ENCODE measurements at regions not wholly inside any gene's neighbourhood (a gene's known extent, or its start where the extent isn't known, plus 50 kb on each side); places are given as distances from the start of the nearest gene placed in this dataset.
A peak's percentile ranks its signal among the peaks of the same experiment; 100 is the strongest.

GRCh38 chr4:189032606-189033338, 893.5 kb downstream of the TRIML1 start:
- DNase-seq (ENCODE audit: low read depth): no peak

- DNase-seq (ENCODE audit: low read depth): no peak
Measured at GRCh38 chr4:189033801-189034347, 894.6 kb downstream of the TRIML1 start.

- no peak for DNase-seq (ENCODE audit: low read depth)
Measured at GRCh38 chr4:189035091-189035490, 895.9 kb downstream of the TRIML1 start.

- DNase-seq (ENCODE audit: low read depth): no peak
Measured at GRCh38 chr4:189035654-189036053, 896.4 kb downstream of the TRIML1 start.

GRCh38 chr4:189036906-189037305, 897.7 kb downstream of the TRIML1 start:
- no peak for DNase-seq (ENCODE audit: low read depth)

- no peak for DNase-seq (ENCODE audit: low read depth)
Measured at GRCh38 chr4:189046642-189047041, 894.0 kb upstream of the FRG1 start.

GRCh38 chr4:189048119-189048518, 892.6 kb upstream of the FRG1 start:
- DNase-seq (ENCODE audit: low read depth): no peak

- DNase-seq (ENCODE audit: low read depth): no peak
Measured at GRCh38 chr4:189049682-189050081, 891.0 kb upstream of the FRG1 start.

GRCh38 chr4:189050643-189051042, 890.0 kb upstream of the FRG1 start:
- no peak for DNase-seq (ENCODE audit: low read depth)

GRCh38 chr4:189053621-189054020, 887.1 kb upstream of the FRG1 start:
- DNase-seq (ENCODE audit: low read depth): no peak

- peak; percentile 12 for DNase-seq (ENCODE audit: low read depth)
Measured at GRCh38 chr4:189060104-189060503, 880.6 kb upstream of the FRG1 start.

- DNase-seq (ENCODE audit: low read depth): no peak
Measured at GRCh38 chr4:189062047-189062820, 878.4 kb upstream of the FRG1 start.

- DNase-seq (ENCODE audit: low read depth): no peak
Measured at GRCh38 chr4:189069772-189070171, 870.9 kb upstream of the FRG1 start.

GRCh38 chr4:189071241-189071640, 869.4 kb upstream of the FRG1 start:
- DNase-seq (ENCODE audit: low read depth): no peak

GRCh38 chr4:189073739-189074138, 866.9 kb upstream of the FRG1 start:
- DNase-seq (ENCODE audit: low read depth): no peak

- no peak for DNase-seq (ENCODE audit: low read depth)
Measured at GRCh38 chr4:189081826-189082225, 858.8 kb upstream of the FRG1 start.

- DNase-seq (ENCODE audit: low read depth): no peak
Measured at GRCh38 chr4:189083769-189084168, 856.9 kb upstream of the FRG1 start.

- DNase-seq (ENCODE audit: low read depth): no peak
Measured at GRCh38 chr4:189084671-189085070, 856.0 kb upstream of the FRG1 start.

- DNase-seq (ENCODE audit: low read depth): no peak
Measured at GRCh38 chr4:189087971-189088370, 852.7 kb upstream of the FRG1 start.

GRCh38 chr4:189088780-189089179, 851.9 kb upstream of the FRG1 start:
- DNase-seq (ENCODE audit: low read depth): no peak

- peak; percentile 3 for DNase-seq (ENCODE audit: low read depth)
Measured at GRCh38 chr4:189090174-189090814, 850.4 kb upstream of the FRG1 start.

- DNase-seq (ENCODE audit: low read depth): no peak
Measured at GRCh38 chr4:189092581-189092980, 848.1 kb upstream of the FRG1 start.

GRCh38 chr4:189096108-189096507, 844.6 kb upstream of the FRG1 start:
- no peak for DNase-seq (ENCODE audit: low read depth)

All from fibroblast of the conjunctiva (primary cell).